WTC11 (cell line): ENCODE measurements at regions not wholly inside any gene's neighbourhood (a gene's known extent, or its start where the extent isn't known, plus 50 kb on each side); places are given as distances from the start of the nearest gene placed in this dataset.

Source experiments
- ATAC-seq: fragments of 200-7000 bp; cut with Tn5 transposase; 2 replicates; pipeline ENCODE4 v1.10.0; 2021; ENCODE audit warnings: mild to moderate bottlenecking, moderate library complexity
- CTCF ChIA-PET: fragments of 300-600 bp; sonication (Branson Sonifier 250); formaldehyde crosslinking; loops from one replicate; lab custom pipeline; 2021; ENCODE audit warnings: antibody characterized with exemption; lab: Charles Lee
- POLR2A ChIA-PET: fragments of 350-600 bp; sonication (Branson Sonifier 250); formaldehyde crosslinking; loops from one replicate; lab custom pipeline; 2021; ENCODE audit warnings: antibody characterized with exemption; lab: Charles Lee
- DNase-seq: peaks from one replicate; pipeline ENCODE4 v3.0.0; 2021; ENCODE audit warnings: low spot score
- H3K27ac Mint-ChIP-seq: 2 replicates; pipeline ENCODE4 v1.8.0; 2021; ENCODE audit warnings: mixed read lengths
- H3K27me3 Mint-ChIP-seq: 2 replicates; pipeline ENCODE4 v1.8.0; 2021; ENCODE audit warnings: low read depth, mild to moderate bottlenecking, moderate library complexity, mixed read lengths
- H3K36me3 Mint-ChIP-seq: 2 replicates; pipeline ENCODE4 v1.8.0; 2021; ENCODE audit warnings: mixed read lengths
- H3K4me1 Mint-ChIP-seq: 2 replicates; pipeline ENCODE4 v1.8.0; 2022; ENCODE audit warnings: mixed read lengths
- H3K4me3 Mint-ChIP-seq: 2 replicates; pipeline ENCODE4 v1.8.0; 2021; ENCODE audit warnings: mild to moderate bottlenecking, moderate library complexity, mixed read lengths
- H3K9me3 Mint-ChIP-seq: 2 replicates; pipeline ENCODE4 v1.8.0; 2021; ENCODE audit warnings: mixed read lengths
- AR ChIP-seq: fragments of 250-450 bp; sonication (Bioruptor Pico); IDR thresholded peaks from 2 replicates; pipeline ENCODE4 v1.9.0; 2021; ENCODE audit warnings: mild to moderate bottlenecking
- CBFB ChIP-seq: sonication (generic); formaldehyde crosslinking; IDR thresholded peaks from 2 replicates; pipeline ENCODE4 v1.8.1; 2022; ENCODE audit warnings: mild to moderate bottlenecking, low read depth, missing genetic modification reagents
- CDX4 ChIP-seq: fragments of 250-450 bp; sonication (Bioruptor Pico); IDR thresholded peaks from 2 replicates; pipeline ENCODE4 v1.9.0; 2021; ENCODE audit warnings: moderate library complexity, mild to moderate bottlenecking, inconsistent platforms, borderline replicate concordance
- CREM ChIP-seq: sonication (generic); formaldehyde crosslinking; IDR thresholded peaks from 2 replicates; pipeline ENCODE4 v1.8.1; 2022; ENCODE audit warnings: mild to moderate bottlenecking, missing genetic modification reagents, moderate library complexity
- ELF4 ChIP-seq: sonication (generic); formaldehyde crosslinking; IDR thresholded peaks from 2 replicates; pipeline ENCODE4 v1.8.1; 2022; ENCODE audit warnings: low read depth, mild to moderate bottlenecking, moderate library complexity, missing genetic modification reagents
- ETV6 ChIP-seq: sonication (generic); formaldehyde crosslinking; IDR thresholded peaks from 2 replicates; pipeline ENCODE4 v1.8.1; 2022; ENCODE audit warnings: mild to moderate bottlenecking, missing genetic modification reagents
- FOXJ3 ChIP-seq: sonication (generic); formaldehyde crosslinking; IDR thresholded peaks from 2 replicates; pipeline ENCODE4 v1.9.0; 2021; ENCODE audit warnings: missing genetic modification reagents, mild to moderate bottlenecking, borderline replicate concordance
- FOXP1 ChIP-seq: sonication (generic); formaldehyde crosslinking; IDR thresholded peaks from 2 replicates; pipeline ENCODE4 v1.8.0; 2022; ENCODE audit warnings: missing genetic modification reagents, mild to moderate bottlenecking, moderate library complexity, borderline replicate concordance
- GRHL2 ChIP-seq: fragments of 250-450 bp; sonication (Bioruptor Pico); IDR thresholded peaks from 2 replicates; pipeline ENCODE4 v1.8.0; 2022; ENCODE audit warnings: mild to moderate bottlenecking, moderate library complexity; ENCODE audit not compliant: insufficient replicate concordance, severe bottlenecking
- HMGA2 ChIP-seq: fragments of 250-450 bp; sonication (Bioruptor Pico); IDR thresholded peaks from 2 replicates; pipeline ENCODE4 v1.4.0; 2021; ENCODE audit warnings: mild to moderate bottlenecking, moderate library complexity
- IRF2 ChIP-seq: sonication (generic); formaldehyde crosslinking; IDR thresholded peaks from 2 replicates; pipeline ENCODE4 v1.8.0; 2022; ENCODE audit warnings: low read depth, missing genetic modification reagents, borderline replicate concordance
- JUN ChIP-seq: sonication (generic); formaldehyde crosslinking; IDR thresholded peaks from 2 replicates; pipeline ENCODE4 v1.8.0; 2023; ENCODE audit warnings: mild to moderate bottlenecking, missing genetic modification reagents
- MXD4 ChIP-seq: fragments of 250-450 bp; sonication (Bioruptor Pico); IDR thresholded peaks from 2 replicates; pipeline ENCODE4 v1.8.0; 2021; ENCODE audit warnings: mild to moderate bottlenecking, moderate library complexity, borderline replicate concordance
- NFE2L1 ChIP-seq: sonication (generic); formaldehyde crosslinking; IDR thresholded peaks from 2 replicates; pipeline ENCODE4 v1.8.1; 2023; ENCODE audit warnings: missing genetic modification reagents
- NR1H2 ChIP-seq: sonication (generic); formaldehyde crosslinking; IDR thresholded peaks from 2 replicates; pipeline ENCODE4 v1.9.0; 2021; ENCODE audit warnings: mild to moderate bottlenecking, moderate library complexity, missing genetic modification reagents
- PREB ChIP-seq: sonication (generic); formaldehyde crosslinking; IDR thresholded peaks from 2 replicates; pipeline ENCODE4 v1.8.1; 2022; ENCODE audit warnings: mild to moderate bottlenecking, missing genetic modification reagents, moderate library complexity, borderline replicate concordance
- SMAD4 ChIP-seq: sonication (generic); formaldehyde crosslinking; IDR thresholded peaks from 2 replicates; pipeline ENCODE4 v1.8.0; 2022; ENCODE audit warnings: mild to moderate bottlenecking, missing genetic modification reagents
- TEAD1 ChIP-seq: sonication (generic); formaldehyde crosslinking; IDR thresholded peaks from 2 replicates; pipeline ENCODE4 v1.8.0; 2022; ENCODE audit warnings: mild to moderate bottlenecking, missing genetic modification reagents
- ZNF219 ChIP-seq: sonication (generic); formaldehyde crosslinking; IDR thresholded peaks from 2 replicates; pipeline ENCODE4 v1.8.0; 2023; ENCODE audit warnings: missing genetic modification reagents, mild to moderate bottlenecking, borderline replicate concordance
- ZNF317 ChIP-seq: sonication (generic); formaldehyde crosslinking; IDR thresholded peaks from 2 replicates; pipeline ENCODE4 v1.8.1; 2023; ENCODE audit warnings: low read depth, mild to moderate bottlenecking, moderate library complexity, missing genetic modification reagents, borderline replicate concordance
- ZNF671 ChIP-seq: fragments of 250-450 bp; sonication (Bioruptor Pico); IDR thresholded peaks from 2 replicates; pipeline ENCODE4 v1.8.0; 2021; ENCODE audit warnings: mild to moderate bottlenecking

- no peaks in the 10 kb centered on the region; the same call in 1 of the 2 replicates for H3K36me3 Mint-ChIP-seq
- no peak overlapping the region; the same call in 1 of the 2 replicates for H3K27ac Mint-ChIP-seq
- ChIA-PET POLR2A (no interaction called here), CTCF (no interaction called here)
- peaks cover 66% of the 10 kb centered on the region for H3K4me1 Mint-ChIP-seq
- TF ChIP-seq CBFB (CRISPR knock-in tag) (no peak), ELF4 (no peak), JUN (no peak), ZNF671 (CRISPR knock-in tag) (no peak), ZNF219 (CRISPR knock-in tag) (no peak), SMAD4 (CRISPR knock-in tag) (no peak), AR (no peak), ETV6 (no peak), TEAD1 (CRISPR knock-in tag) (no peak), CREM (CRISPR knock-in tag) (no peak)
- TF ChIP-seq, all 79 proteins: peak for 0
- DNase-seq (no peak), ATAC-seq (no peak)
- Mint-ChIP-seq H3K9me3 (peaks cover 4% of the 10 kb centered on the region; the same call in 1 of the 2 replicates), H3K4me3 (no peak overlapping the region), H3K27me3 (no peaks in the 10 kb centered on the region)
Observed at GRCh38 chr1:81234237-81234636, 566.5 kb upstream of the ADGRL2 start.

- ATAC-seq = no peak
- ChIA-PET POLR2A (no interaction called here), CTCF (no interaction called here)
- Mint-ChIP-seq H3K36me3 (no peaks in the 10 kb centered on the region; the same call in 1 of the 2 replicates), H3K27me3 (no peaks in the 10 kb centered on the region), H3K9me3 (peaks cover 4% of the 10 kb centered on the region; the same call in 1 of the 2 replicates), H3K27ac (no peak overlapping the region), H3K4me3 (no peak overlapping the region), H3K4me1 (peaks cover 59% of the 10 kb centered on the region)
- TF ChIP-seq MXD4 (CRISPR knock-in tag) = no peak
- TF ChIP-seq PREB (CRISPR knock-in tag) = no peak
- TF ChIP-seq NR1H2 (CRISPR knock-in tag) = no peak
- no peak for TF ChIP-seq IRF2
- no peak for TF ChIP-seq AR
- no peak for TF ChIP-seq NFE2L1 (CRISPR knock-in tag)
- TF ChIP-seq JUN = no peak
- no peak for TF ChIP-seq ZNF317 (CRISPR knock-in tag)
- no peak for TF ChIP-seq FOXP1 (CRISPR knock-in tag)
- TF ChIP-seq ZNF219 (CRISPR knock-in tag) = no peak
- no peak for TF ChIP-seq CDX4 (CRISPR knock-in tag)
- no peak for TF ChIP-seq GRHL2 (CRISPR knock-in tag)
- TF ChIP-seq FOXJ3 (CRISPR knock-in tag) = no peak
- no peak for TF ChIP-seq HMGA2 (CRISPR knock-in tag)
- no peak for DNase-seq
Observed at GRCh38 chr1:81233591-81233990, 567.1 kb upstream of the ADGRL2 start.
